ENCODE measurements at regions not wholly inside any gene's neighbourhood (a gene's known extent, or its start where the extent isn't known, plus 50 kb on each side); places are given as distances from the start of the nearest gene placed in this dataset.

DNA sequence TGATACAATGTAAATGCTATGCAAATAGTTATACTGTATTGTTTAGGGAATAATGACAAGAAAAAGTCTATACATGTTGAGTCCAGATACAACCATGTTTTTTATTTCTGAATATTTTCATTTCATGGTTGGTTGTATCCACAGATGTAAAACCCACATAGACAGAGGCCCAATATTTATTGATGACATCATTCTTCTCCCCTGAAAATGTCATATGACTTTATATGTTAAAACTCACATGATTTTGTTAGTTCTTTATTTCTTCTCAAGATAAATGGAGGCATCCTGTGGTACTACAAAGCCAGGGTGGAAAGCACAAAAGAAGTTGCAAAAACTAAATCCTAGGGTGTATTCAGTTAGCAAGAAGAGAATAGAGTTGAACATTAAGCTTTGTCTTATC is 149.3 kb upstream of the GLRA2 start:
- H3K9me3 ChIP-seq (ENCODE audit: insufficient read depth, low read depth, low read length), result no peaks in the 10 kb centered on the region
- no peak overlapping the region for H3K4me3 ChIP-seq (ENCODE audit: low read length)
- no peaks in the 10 kb centered on the region for H3K36me3 ChIP-seq (ENCODE audit: insufficient read depth, low read depth, low read length)
- no peaks in the 10 kb centered on the region for H3K4me1 ChIP-seq (ENCODE audit: insufficient read depth, low read length)
- H3K9ac ChIP-seq (ENCODE audit: low read depth, low read length), result no peak overlapping the region
- H3K27me3 ChIP-seq (ENCODE audit: insufficient read depth, low read length), result no peaks in the 10 kb centered on the region
- H3K27ac ChIP-seq (ENCODE audit: low read length), result no peak overlapping the region

DNA sequence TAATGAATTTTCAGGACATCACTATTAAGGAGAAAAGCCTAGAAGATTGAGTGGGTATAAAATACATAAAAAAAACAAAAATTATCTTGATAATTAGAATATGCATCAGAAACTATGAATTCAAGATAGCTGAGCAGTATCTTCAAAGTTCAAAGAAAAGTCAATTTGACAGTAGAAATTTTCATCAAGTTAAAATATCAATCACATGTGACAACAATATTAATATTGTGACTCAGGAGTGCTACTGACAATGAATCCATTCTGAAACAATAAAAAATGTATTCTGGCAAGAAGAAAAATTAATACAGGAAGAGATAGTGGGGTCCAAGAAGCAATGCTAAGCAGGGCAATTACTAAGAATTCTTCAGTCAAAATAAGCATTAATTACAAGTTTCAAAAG is 151.9 kb upstream of the GLRA2 start:
- no peak overlapping the region for H3K9ac ChIP-seq (ENCODE audit: low read depth, low read length)
- H3K36me3 ChIP-seq (ENCODE audit: insufficient read depth, low read depth, low read length), result no peaks in the 10 kb centered on the region
- H3K27me3 ChIP-seq (ENCODE audit: insufficient read depth, low read length), result no peaks in the 10 kb centered on the region
- H3K4me1 ChIP-seq (ENCODE audit: insufficient read depth, low read length), result no peaks in the 10 kb centered on the region
- no peaks in the 10 kb centered on the region for H3K9me3 ChIP-seq (ENCODE audit: insufficient read depth, low read depth, low read length)
- no peak overlapping the region for H3K4me3 ChIP-seq (ENCODE audit: low read length)
- no peak overlapping the region for H3K27ac ChIP-seq (ENCODE audit: low read length)

DNA sequence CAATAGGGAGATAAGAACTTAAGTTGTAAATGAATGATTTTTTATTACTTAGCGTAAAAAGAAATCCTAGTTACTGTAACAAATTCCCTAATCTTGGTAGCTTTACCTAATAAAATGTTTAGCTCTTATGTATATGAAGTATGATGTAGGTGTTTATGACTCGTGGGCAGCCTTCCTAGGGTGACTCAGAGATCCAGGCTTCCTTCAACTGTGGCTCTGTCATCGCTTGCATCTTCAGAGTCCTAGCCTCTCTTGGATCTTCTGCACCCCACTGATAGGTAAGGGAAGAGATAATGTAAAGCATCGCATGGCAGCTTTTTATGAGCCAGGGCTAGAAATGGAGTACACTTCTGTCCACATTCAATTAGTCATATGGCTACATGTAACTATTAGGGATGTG is 165.6 kb upstream of the GLRA2 start:
- Histone ChIP-seq H3K9me3 (ENCODE audit: insufficient read depth, low read depth, low read length) (no peaks in the 10 kb centered on the region), H3K27ac (ENCODE audit: low read length) (no peak overlapping the region), H3K36me3 (ENCODE audit: insufficient read depth, low read depth, low read length) (no peaks in the 10 kb centered on the region), H3K4me1 (ENCODE audit: insufficient read depth, low read length) (peaks cover 4% of the 10 kb centered on the region), H3K4me3 (ENCODE audit: low read length) (no peak overlapping the region), H3K27me3 (ENCODE audit: insufficient read depth, low read length) (no peaks in the 10 kb centered on the region), H3K9ac (ENCODE audit: low read depth, low read length) (no peak overlapping the region)

DNA sequence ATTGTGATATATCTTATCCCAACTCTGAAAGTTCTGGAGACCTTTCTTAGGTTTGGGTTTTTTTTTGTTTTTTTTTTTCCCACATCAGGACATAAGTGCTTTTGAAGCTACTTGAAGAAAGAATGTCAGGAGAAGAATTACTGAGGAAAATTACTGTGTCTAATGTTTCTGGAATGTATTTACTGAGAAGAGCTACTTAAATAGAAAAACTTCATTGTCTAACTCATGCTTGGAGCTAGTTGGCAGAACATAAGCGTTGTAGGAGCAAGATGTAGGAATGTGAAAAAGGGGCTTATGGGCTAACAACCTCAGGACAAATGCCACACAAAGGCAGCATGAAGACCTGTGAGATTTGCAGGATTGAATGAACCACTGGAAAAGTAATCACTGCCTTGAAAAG is 166.6 kb upstream of the GLRA2 start:
- H3K27me3 ChIP-seq (ENCODE audit: insufficient read depth, low read length), result no peaks in the 10 kb centered on the region
- no peaks in the 10 kb centered on the region for H3K9me3 ChIP-seq (ENCODE audit: insufficient read depth, low read depth, low read length)
- H3K36me3 ChIP-seq (ENCODE audit: insufficient read depth, low read depth, low read length), result no peaks in the 10 kb centered on the region
- no peak overlapping the region for H3K9ac ChIP-seq (ENCODE audit: low read depth, low read length)
- peaks cover 4% of the 10 kb centered on the region for H3K4me1 ChIP-seq (ENCODE audit: insufficient read depth, low read length)
- H3K27ac ChIP-seq (ENCODE audit: low read length), result no peak overlapping the region
- no peak overlapping the region for H3K4me3 ChIP-seq (ENCODE audit: low read length)

DNA sequence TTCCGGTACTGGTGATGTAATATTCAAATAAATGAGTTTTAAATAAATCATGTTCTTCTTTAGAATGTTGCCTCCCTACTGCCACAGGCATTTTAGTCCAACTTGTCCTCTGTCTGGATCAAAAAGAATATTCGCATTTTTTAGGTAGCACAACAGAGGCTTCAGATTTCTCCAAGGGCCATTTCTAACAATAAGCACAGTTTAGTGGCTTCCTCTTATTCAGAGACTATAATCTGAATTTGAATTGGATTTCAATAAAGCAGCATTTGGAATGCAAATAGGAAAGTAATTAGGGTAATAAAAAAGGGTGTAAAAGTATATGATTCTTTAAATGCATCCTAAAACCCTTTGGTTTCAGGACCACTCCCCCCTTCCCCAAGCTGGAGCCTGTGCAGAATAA is 167.9 kb upstream of the GLRA2 start:
- Histone ChIP-seq H3K27ac (ENCODE audit: low read length) (no peak overlapping the region), H3K9ac (ENCODE audit: low read depth, low read length) (no peak overlapping the region), H3K4me3 (ENCODE audit: low read length) (no peak overlapping the region), H3K27me3 (ENCODE audit: insufficient read depth, low read length) (no peaks in the 10 kb centered on the region), H3K4me1 (ENCODE audit: insufficient read depth, low read length) (peaks cover 4% of the 10 kb centered on the region), H3K9me3 (ENCODE audit: insufficient read depth, low read depth, low read length) (no peaks in the 10 kb centered on the region), H3K36me3 (ENCODE audit: insufficient read depth, low read depth, low read length) (no peaks in the 10 kb centered on the region)

DNA sequence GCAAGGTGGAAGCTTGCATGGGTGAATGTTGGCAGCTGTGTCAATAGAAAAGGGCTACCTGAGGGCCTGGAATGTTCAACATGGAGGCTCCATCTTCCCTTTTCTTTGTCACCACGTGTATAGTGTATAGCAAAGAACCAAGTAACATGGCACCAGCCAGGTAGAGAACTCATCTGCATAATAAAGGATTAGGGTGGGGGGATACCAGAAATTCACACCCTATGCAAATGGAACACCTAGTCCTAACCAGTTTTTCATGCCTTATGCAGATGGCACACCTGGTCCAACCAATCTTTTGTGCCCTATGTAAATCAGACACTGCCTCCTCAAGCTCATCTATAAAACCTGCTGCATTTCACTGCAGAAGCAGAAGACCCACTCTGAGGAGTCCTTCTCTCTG is 169.6 kb upstream of the GLRA2 start:
- Histone ChIP-seq H3K9me3 (ENCODE audit: insufficient read depth, low read depth, low read length) (no peaks in the 10 kb centered on the region), H3K4me3 (ENCODE audit: low read length) (no peak overlapping the region), H3K36me3 (ENCODE audit: insufficient read depth, low read depth, low read length) (no peaks in the 10 kb centered on the region), H3K9ac (ENCODE audit: low read depth, low read length) (no peak overlapping the region), H3K27ac (ENCODE audit: low read length) (no peak overlapping the region), H3K27me3 (ENCODE audit: insufficient read depth, low read length) (no peaks in the 10 kb centered on the region), H3K4me1 (ENCODE audit: insufficient read depth, low read length) (peaks cover 4% of the 10 kb centered on the region)

DNA sequence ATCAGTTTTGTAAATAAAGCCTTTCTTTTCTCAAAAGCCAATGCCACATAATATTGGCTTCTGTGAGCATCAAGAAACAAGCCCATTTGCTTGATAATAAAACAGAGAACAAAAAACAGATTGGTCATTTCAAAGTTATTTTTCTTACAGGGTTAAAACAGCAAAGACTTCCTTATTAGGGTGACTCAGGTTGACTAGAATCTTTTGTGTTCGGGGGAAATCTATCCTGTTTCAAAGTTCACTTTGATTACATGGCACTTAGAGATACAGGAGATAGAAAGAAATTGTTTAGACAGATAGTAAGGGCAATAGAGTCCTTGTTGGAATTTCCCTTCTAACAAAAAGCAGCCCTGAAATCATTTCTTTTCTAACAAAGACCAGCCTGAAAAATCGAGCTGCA is 170.0 kb upstream of the GLRA2 start:
- H3K27me3 ChIP-seq (ENCODE audit: insufficient read depth, low read length), result no peaks in the 10 kb centered on the region
- H3K9ac ChIP-seq (ENCODE audit: low read depth, low read length), result no peak overlapping the region
- peaks cover 4% of the 10 kb centered on the region for H3K4me1 ChIP-seq (ENCODE audit: insufficient read depth, low read length)
- no peaks in the 10 kb centered on the region for H3K36me3 ChIP-seq (ENCODE audit: insufficient read depth, low read depth, low read length)
- H3K4me3 ChIP-seq (ENCODE audit: low read length), result no peak overlapping the region
- no peaks in the 10 kb centered on the region for H3K9me3 ChIP-seq (ENCODE audit: insufficient read depth, low read depth, low read length)
- H3K27ac ChIP-seq (ENCODE audit: low read length), result no peak overlapping the region

DNA sequence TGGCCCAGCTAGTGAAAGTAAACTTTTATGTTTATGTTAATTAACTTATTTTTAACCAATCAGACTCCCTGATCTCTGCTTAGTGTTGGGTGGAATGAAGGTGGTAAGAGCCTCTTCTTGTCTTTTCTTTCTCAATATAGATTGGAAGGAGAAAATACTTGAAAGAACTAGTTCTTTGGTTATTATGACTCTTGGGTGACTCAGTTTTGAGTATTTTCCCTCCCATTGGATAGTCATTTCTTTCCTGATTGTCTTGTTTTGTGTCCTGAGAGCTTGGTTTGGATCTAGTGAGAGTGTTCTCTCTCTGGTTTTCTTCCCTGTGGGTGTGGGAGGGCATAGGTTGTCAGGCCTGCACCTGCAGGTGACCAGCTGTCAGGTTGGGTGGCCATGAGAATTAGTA is 172.0 kb upstream of the GLRA2 start:
- Histone ChIP-seq H3K9ac (ENCODE audit: low read depth, low read length) (no peak overlapping the region), H3K4me1 (ENCODE audit: insufficient read depth, low read length) (peaks cover 4% of the 10 kb centered on the region), H3K27ac (ENCODE audit: low read length) (no peak overlapping the region), H3K36me3 (ENCODE audit: insufficient read depth, low read depth, low read length) (no peaks in the 10 kb centered on the region), H3K27me3 (ENCODE audit: insufficient read depth, low read length) (no peaks in the 10 kb centered on the region), H3K4me3 (ENCODE audit: low read length) (no peak overlapping the region), H3K9me3 (ENCODE audit: insufficient read depth, low read depth, low read length) (no peaks in the 10 kb centered on the region)

DNA sequence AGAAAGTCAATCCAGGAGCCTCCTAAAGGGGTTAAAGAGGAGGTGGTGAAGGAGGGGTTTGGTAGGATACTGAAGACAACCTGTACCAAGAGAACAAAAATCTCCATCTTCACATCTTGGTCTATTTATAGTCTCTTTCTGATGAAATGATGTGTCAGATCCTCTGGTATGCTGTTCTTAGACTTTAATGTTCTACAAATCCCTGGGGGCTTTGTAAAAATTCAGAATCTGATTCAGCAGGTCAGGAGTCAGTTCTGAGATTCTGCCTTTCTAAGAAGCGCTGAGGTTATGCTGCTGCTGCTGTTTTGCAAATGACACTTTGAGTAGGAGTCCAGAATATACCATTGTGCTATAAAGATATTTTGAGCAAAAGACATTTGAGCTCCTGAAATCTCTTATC is 172.9 kb upstream of the GLRA2 start:
- no peak overlapping the region for H3K9ac ChIP-seq (ENCODE audit: low read depth, low read length)
- no peaks in the 10 kb centered on the region for H3K9me3 ChIP-seq (ENCODE audit: insufficient read depth, low read depth, low read length)
- H3K36me3 ChIP-seq (ENCODE audit: insufficient read depth, low read depth, low read length), result no peaks in the 10 kb centered on the region
- H3K4me1 ChIP-seq (ENCODE audit: insufficient read depth, low read length), result peaks cover 8% of the 10 kb centered on the region
- H3K4me3 ChIP-seq (ENCODE audit: low read length), result no peak overlapping the region
- no peaks in the 10 kb centered on the region for H3K27me3 ChIP-seq (ENCODE audit: insufficient read depth, low read length)
- H3K27ac ChIP-seq (ENCODE audit: low read length), result no peak overlapping the region

DNA sequence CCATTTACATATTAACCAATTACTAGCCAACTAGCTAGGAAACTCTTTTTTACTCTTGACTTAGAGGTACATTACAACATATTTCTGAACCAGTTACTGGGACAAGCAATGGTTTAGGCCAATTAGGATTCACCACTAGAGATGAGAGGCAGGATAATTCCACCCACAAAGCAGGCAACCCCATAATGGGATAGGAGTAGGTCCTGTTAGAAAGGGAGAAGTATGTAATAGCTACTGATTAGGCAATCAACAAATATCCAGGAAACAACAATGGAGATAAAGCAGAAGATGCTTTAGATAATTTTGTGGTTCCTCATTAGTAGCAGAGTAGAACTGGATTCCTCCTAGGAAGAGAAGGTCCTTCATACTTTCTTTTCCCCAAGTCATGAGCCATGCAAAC is 173.8 kb upstream of the GLRA2 start:
- Histone ChIP-seq H3K4me3 (ENCODE audit: low read length) (no peak overlapping the region), H3K27me3 (ENCODE audit: insufficient read depth, low read length) (no peaks in the 10 kb centered on the region), H3K27ac (ENCODE audit: low read length) (no peak overlapping the region), H3K4me1 (ENCODE audit: insufficient read depth, low read length) (peaks cover 11% of the 10 kb centered on the region), H3K9ac (ENCODE audit: low read depth, low read length) (no peak overlapping the region), H3K36me3 (ENCODE audit: insufficient read depth, low read depth, low read length) (no peaks in the 10 kb centered on the region), H3K9me3 (ENCODE audit: insufficient read depth, low read depth, low read length) (no peaks in the 10 kb centered on the region)

DNA sequence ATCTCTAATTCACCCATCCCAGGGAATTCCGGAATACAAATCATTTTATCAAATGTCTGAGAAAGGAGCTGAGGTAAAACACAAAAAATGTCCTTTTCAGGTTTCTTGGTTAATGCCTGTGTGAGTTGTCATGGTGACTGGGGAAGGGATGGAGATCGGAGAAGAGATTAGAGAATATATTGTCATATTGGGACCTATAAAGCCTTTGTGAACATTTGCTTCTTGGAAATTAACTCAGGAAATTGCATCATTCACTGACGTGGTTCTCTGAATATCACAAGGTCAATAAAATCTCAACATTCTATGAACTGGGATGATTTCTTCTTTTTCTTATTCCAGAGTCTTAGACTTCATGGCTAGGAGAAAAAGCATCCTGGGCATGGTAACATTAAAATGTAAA is 174.8 kb upstream of the GLRA2 start:
- no peak overlapping the region for H3K9ac ChIP-seq (ENCODE audit: low read depth, low read length)
- H3K27ac ChIP-seq (ENCODE audit: low read length), result no peak overlapping the region
- no peaks in the 10 kb centered on the region for H3K9me3 ChIP-seq (ENCODE audit: insufficient read depth, low read depth, low read length)
- no peak overlapping the region for H3K4me3 ChIP-seq (ENCODE audit: low read length)
- peaks cover 11% of the 10 kb centered on the region for H3K4me1 ChIP-seq (ENCODE audit: insufficient read depth, low read length)
- no peaks in the 10 kb centered on the region for H3K36me3 ChIP-seq (ENCODE audit: insufficient read depth, low read depth, low read length)
- no peaks in the 10 kb centered on the region for H3K27me3 ChIP-seq (ENCODE audit: insufficient read depth, low read length)

DNA sequence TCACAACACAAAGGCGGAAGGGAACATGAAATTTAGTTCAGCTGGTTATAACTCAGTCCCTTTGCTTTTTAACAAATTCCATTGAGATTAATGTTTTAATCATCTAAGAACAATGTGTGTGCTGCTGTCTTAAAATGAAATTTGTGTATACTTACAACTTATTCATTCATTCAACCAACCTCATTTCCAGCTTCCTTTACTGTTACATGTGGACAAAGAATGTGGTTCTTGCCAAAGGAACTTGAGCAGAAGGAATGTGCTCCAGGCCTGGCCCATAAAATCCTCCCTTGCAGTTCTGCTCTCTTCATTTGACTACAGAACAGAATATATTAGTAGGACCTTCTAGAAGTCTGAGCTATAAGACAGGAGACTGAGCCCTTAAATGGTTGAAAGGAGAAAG is 176.8 kb upstream of the GLRA2 start:
- no peaks in the 10 kb centered on the region for H3K27me3 ChIP-seq (ENCODE audit: insufficient read depth, low read length)
- no peak overlapping the region for H3K4me3 ChIP-seq (ENCODE audit: low read length)
- no peak overlapping the region for H3K27ac ChIP-seq (ENCODE audit: low read length)

More for the DNA sequence above, 176.8 kb upstream of the GLRA2 start:
- H3K9me3 ChIP-seq (ENCODE audit: insufficient read depth, low read depth, low read length), result no peaks in the 10 kb centered on the region
- H3K36me3 ChIP-seq (ENCODE audit: insufficient read depth, low read depth, low read length), result no peaks in the 10 kb centered on the region
- peaks cover 11% of the 10 kb centered on the region for H3K4me1 ChIP-seq (ENCODE audit: insufficient read depth, low read length)
- H3K9ac ChIP-seq (ENCODE audit: low read depth, low read length), result no peak overlapping the region

Data from iPS-20b (cell line).